T-helper 9 cell (primary cell): ENCODE measurements at regions not wholly inside any gene's neighbourhood (a gene's known extent, or its start where the extent isn't known, plus 50 kb on each side); places are given as distances from the start of the nearest gene placed in this dataset.

Source experiments
- DNase-seq: peaks from one replicate; pipeline ENCODE4 v3.0.0-alpha.2; 2020

GRCh38 chr5:89010512-89010911 lies 127.5 kb upstream of the MEF2C start:
- no peak for DNase-seq

DNA sequence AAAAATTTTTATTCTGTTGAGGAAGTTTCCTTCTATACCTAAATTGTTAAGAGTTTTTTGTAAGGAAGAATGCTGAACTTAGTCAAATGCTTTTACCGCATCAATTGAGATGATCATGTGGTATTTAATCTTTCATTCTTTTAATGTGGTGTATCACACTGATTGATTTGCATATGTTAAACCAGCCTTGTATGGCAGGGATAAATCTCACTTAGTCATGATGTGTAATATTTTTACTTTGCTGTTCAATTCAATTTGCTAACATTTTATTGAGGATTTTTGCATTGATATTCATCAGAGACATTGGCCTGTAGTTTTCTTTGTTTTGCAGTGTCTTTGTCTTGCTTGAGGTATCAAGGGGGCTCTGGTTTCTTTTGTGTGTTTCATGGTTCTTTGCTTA lies 125.3 kb upstream of the MEF2C start:
- DNase-seq: no peak

- no peak for DNase-seq
These were observed 123.0 kb upstream of the MEF2C start for GRCh38 chr5:89005990-89006389.

- no peak for DNase-seq
These were observed 121.4 kb upstream of the MEF2C start for GRCh38 chr5:89004379-89004778.

DNA sequence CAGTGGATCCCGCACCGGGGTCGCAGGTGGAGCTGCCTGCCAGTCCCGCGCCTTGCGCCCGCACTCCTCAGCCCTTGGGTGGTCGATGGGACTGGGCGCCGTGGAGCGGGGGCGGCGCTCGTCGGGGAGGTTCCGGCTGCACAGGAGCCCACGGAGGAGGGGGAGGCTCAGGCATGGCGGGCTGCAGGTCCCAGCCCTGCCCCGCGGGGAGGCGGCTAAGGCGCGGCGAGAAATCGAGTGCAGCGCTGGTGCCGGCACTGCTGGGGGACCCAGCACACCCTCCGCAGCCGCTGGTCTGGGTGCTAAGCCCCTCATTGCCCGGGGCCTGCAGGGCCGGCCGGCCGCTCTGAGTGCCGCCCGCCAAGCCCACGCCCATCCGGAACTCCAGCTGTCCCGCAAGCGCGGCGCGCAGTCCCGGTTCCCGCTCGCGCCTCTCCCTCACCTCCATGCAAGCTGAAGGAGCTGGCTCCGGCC lies 120.6 kb upstream of the MEF2C start:
- DNase-seq: no peak

DNA sequence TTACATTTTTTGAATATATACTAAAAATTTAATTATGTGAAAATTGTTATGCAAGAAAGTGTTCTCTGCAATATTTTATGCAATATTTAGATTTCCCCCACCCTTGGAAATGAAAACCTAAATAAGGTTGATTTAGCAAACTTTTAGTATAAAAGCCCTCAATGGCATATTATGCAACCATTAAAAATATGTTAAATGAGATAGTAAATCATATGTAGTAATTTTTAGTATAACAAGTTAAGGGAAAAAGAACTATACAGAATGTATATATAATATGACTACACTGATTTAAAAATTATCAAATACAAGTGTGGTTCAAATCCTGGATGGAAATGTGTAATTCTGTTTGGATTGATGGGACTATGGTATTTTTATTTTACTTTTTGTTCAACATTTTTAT lies 116.9 kb upstream of the MEF2C start:
- DNase-seq: no peak

DNA sequence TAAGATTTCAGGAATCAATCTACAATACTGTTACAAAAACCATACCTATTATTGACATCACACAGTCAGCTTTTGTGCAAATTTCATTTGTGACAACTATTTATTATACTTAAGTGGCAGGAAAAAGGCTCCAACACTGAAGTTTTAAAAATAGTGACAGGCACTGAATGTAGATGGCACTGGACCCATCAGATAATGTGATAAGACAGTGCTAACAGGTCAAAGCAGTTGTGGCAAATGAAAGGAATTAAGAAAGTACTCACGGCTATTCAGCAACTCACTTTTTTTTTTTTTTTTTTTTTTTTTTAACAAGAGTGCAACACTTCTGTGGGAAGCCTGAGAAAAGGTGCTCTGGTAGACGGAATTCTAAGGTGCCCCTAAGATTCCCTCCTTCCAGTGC lies 115.0 kb upstream of the MEF2C start:
- DNase-seq: no peak

DNA sequence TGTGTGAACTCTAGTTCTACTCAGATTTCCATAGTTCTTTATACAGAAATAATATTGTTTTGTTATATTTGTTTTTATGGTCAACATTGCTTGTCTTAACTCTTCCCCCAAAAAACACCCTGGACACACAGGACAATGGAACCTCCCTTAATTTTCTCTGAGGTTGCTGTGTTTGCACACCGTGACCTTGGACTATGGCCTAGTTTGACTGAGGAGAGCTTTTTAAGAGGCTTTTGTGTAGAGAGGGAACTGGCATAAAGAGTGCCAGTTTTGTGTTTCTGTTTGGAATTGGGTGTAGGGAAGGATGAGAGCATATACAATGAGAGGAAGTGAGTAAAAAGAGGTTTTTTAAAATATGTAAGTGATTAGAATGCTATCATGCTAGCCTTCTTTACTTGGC lies 101.1 kb upstream of the MEF2C start:
- DNase-seq: no peak

DNA sequence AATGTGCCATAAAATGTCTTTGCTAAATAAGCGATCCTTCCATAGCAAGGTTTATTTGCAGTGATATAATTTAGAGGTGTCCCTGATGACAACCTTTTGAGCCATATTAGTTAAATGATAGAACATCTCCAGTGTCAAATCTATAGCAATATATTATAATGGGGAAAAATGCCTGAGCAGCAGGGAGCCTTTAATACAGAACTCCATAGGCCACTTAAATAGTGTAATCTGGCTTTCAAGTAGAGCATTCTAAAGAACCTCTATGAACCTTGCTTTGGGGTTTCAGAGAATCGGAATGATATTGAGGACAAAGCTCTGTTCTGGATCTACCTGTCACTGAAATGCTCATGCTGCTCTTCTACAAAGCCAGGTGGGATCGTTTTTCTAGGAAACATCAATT lies 96.7 kb upstream of the MEF2C start:
- DNase-seq: no peak

DNA sequence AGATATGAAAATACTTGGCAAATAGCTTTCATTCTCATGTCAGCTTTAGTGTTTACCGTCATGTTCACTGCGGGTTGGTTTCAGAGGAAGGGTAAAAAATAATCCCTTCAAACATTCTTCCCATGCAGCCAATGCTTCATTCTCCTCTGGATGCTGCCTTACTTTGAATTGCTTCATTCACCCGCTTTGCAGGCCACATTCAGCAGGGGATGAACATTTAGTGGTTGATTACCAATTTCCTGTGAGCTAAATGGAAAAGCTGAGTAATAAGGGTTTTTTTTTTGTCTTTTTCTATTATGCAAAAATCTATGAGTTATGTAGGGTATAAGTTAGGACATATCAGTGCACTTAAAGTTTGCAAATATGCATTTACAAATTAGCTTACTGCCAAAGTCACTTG lies 96.3 kb upstream of the MEF2C start:
- DNase-seq: no peak

- no peak for DNase-seq
These were observed 93.9 kb upstream of the MEF2C start for GRCh38 chr5:88976914-88977313.

GRCh38 chr5:88967633-88968585 lies 84.9 kb upstream of the MEF2C start:
- DNase-seq: no peak

DNA sequence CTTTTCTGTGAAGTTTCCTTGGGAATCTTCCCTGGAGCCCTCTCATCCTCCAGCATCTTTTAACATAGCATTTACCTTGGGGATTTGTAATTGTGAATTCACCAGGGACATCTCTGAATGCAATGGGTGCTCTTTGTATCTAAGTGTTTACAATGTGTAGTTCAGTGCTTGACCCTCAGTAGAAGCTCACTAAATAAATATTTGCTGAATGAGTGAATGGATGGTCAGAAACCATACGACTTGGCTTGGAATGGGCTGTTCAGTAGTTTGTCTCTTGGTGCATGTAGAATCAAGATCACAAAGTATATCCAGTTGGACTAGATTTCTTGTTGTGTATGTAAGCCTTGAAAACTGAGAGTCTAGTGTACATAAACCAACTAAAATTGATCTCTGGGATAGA lies 81.8 kb upstream of the MEF2C start:
- DNase-seq: no peak

GRCh38 chr5:88957013-88957412 lies 74.0 kb upstream of the MEF2C start:
- DNase-seq: no peak

DNA sequence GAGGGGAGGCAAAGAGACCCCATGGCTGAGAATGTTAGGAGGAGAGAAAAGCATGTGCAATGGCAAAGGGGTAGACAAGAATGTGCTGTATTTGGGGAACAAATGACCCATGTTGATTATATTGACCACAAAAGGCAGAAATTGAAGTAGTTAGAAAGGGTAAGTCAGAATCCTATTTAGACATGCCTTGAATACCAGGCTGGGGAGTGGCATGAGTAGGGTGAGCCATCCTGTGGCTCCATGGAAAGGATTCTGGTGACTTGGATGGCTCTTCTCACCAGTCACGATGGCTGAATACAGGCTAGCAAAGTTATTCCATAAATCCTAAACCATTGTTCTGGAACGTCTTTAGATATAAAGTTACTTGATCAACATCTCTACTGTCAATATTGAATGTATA lies 73.4 kb upstream of the MEF2C start:
- no peak for DNase-seq

DNA sequence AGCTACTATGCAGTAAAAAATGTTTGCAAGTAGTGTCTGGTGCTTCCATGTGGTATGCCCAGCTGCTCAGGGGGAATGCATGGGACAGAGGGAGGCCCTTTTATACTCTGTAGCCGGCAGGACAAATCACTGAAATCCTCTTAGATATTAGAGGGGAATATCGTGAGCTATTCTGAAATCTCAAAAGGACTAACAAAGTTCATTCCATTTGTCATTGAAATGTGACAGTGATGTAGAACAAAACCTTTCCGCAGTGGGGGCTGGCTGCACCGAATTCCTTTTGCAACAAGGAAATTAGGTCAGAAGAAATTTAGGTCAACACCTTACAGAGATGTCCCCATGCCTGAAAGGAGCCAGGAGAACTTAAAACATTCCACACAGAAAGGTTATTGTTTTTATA lies 72.4 kb upstream of the MEF2C start:
- no peak for DNase-seq

DNA sequence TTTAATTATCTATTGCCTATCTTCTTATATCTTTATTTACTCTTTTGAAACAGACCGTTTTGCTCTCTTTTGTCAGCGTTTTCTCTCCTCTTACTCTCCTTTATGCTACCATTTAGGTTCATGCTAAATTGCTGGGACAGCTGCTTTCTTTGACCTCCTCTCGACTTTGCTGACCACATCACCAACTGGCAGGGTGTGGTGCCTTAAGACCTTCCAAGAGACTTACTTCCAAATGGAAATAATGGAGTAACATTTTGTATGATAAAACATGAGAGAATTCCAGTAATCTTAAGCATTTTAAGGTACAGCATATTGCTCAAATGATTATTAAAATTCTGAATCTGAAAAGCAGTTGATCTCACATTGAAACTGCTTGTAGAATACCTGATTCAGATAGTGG lies 71.5 kb upstream of the MEF2C start:
- DNase-seq: no peak

GRCh38 chr5:88952996-88953643 lies 70.1 kb upstream of the MEF2C start:
- no peak for DNase-seq

DNA sequence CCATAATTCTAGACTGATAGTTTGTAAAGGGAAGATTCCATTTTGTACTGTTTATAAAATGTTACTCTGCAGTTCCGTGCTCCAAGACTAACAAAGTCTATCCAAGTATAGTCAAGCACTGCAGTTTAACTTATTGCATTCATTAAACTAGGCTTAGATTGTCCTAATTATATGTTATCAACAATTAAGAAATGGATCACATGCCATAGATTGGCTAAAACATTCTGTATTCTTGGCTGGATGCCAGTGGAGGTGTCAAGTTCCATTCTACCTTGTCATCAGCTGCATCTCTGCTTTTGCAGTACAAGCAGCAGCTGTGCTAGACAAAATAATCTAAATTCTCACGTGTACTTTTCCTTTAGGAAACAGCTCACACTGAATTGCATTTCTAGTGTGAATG lies 69.4 kb upstream of the MEF2C start:
- DNase-seq: no peak

- no peak for DNase-seq
These were observed 68.5 kb upstream of the MEF2C start for GRCh38 chr5:88951457-88951856.

- DNase-seq: no peak
These were observed 66.0 kb upstream of the MEF2C start for GRCh38 chr5:88948746-88949600.

- no peak for DNase-seq
These were observed 62.0 kb upstream of the MEF2C start for GRCh38 chr5:88944751-88945531.
